Karpas-422 (cell line): ENCODE measurements at regions not wholly inside any gene's neighbourhood (a gene's known extent, or its start where the extent isn't known, plus 50 kb on each side); places are given as distances from the start of the nearest gene placed in this dataset.
"Not testable (repeated sequence)": the region's sequence is repeated elsewhere in the genome, so short reads cannot be mapped to it uniquely, and the experiment has no call there.

Experiments
- DNase-seq: peaks from one replicate; pipeline ENCODE4 v3.0.0-alpha.2; 2015
- H2AFZ ChIP-seq: fragments of 200-600 bp; sonication (generic); 2 replicates; pipeline ENCODE4 v1.6.1; 2014; ENCODE audit warnings: antibody characterized with exemption, low read length, mixed read lengths
- H3K27ac ChIP-seq: fragments of 200-600 bp; sonication (generic); 2 replicates; pipeline ENCODE4 v1.5.1; 2014; ENCODE audit warnings: mild to moderate bottlenecking, low read length, moderate library complexity
- H3K27me3 ChIP-seq: fragments of 200-600 bp; sonication (generic); 2 replicates; pipeline ENCODE4 v1.6.1; 2014; ENCODE audit warnings: low read length, mixed read lengths
- H3K36me3 ChIP-seq: fragments of 200-600 bp; sonication (generic); 2 replicates; pipeline ENCODE4 v1.6.1; 2014; ENCODE audit warnings: low read length, mixed read lengths; ENCODE audit not compliant: insufficient read depth
- H3K4me1 ChIP-seq: fragments of 200-600 bp; sonication (generic); 2 replicates; pipeline ENCODE4 v1.6.1; 2014; ENCODE audit warnings: mild to moderate bottlenecking, low read length, mixed read lengths
- H3K4me2 ChIP-seq: fragments of 200-600 bp; sonication (generic); 2 replicates; pipeline ENCODE4 v1.6.1; 2014; ENCODE audit warnings: low read length, low read depth, mild to moderate bottlenecking; ENCODE audit not compliant: poor library complexity, severe bottlenecking
- H3K4me3 ChIP-seq: fragments of 200-600 bp; sonication (generic); 2 replicates; pipeline ENCODE4 v1.5.1; 2014; ENCODE audit warnings: mild to moderate bottlenecking, antibody characterized with exemption, low read length, mixed read lengths
- H3K79me2 ChIP-seq: fragments of 200-600 bp; sonication (generic); 2 replicates; pipeline ENCODE4 v1.6.1; 2014; ENCODE audit warnings: mild to moderate bottlenecking, low read length, mixed read lengths
- H3K9ac ChIP-seq: fragments of 200-600 bp; sonication (generic); 2 replicates; pipeline ENCODE4 v1.6.0; 2014; ENCODE audit warnings: low read length
- H3K9me2 ChIP-seq: fragments of 200-600 bp; sonication (generic), shearing (Covaris generic); replicated peaks from 2 replicates; pipeline ENCODE4 v1.6.0; 2014; ENCODE audit warnings: mild to moderate bottlenecking, low read length, moderate library complexity; ENCODE audit not compliant: insufficient read depth
- H3K9me3 ChIP-seq: fragments of 300-700, 200-600 bp; sonication (generic); 2 replicates; pipeline ENCODE4 v1.6.1; 2014; ENCODE audit warnings: low read length, mixed read lengths
- H4K20me1 ChIP-seq: fragments of 200-600 bp; sonication (generic); 2 replicates; pipeline ENCODE4 v1.6.1; 2014; ENCODE audit warnings: mild to moderate bottlenecking, antibody characterized with exemption, low read length, low read depth; ENCODE audit not compliant: insufficient read depth

- Histone ChIP-seq H3K4me2 (no peak overlapping the region), H3K4me3 (no peak overlapping the region), H3K27ac (no peak overlapping the region), H4K20me1 (no peaks in the 10 kb centered on the region), H3K36me3 (no peaks in the 10 kb centered on the region), H3K9ac (no peak overlapping the region), H2AFZ (no peak overlapping the region), H3K4me1 (no peaks in the 10 kb centered on the region), H3K9me3 (no peaks in the 10 kb centered on the region), H3K9me2 (no peaks in the 10 kb centered on the region; the same call in 1 of the 2 replicates), H3K79me2 (no peaks in the 10 kb centered on the region), H3K27me3 (0 out of 2 replicates have a peak, but pooled peaks cover 2% of the 10 kb centered on the region)
- no peak for DNase-seq
These were observed 102.0 kb downstream of the FSCB start for GRCh38 chr14:44405011-44405486.

GRCh38 chr14:44404599-44404998 is 102.5 kb downstream of the FSCB start:
- Histone ChIP-seq H3K4me3 (no peak overlapping the region), H3K4me2 (no peak overlapping the region), H3K4me1 (no peaks in the 10 kb centered on the region), H4K20me1 (no peaks in the 10 kb centered on the region), H3K79me2 (no peaks in the 10 kb centered on the region), H2AFZ (no peak overlapping the region), H3K27me3 (0 out of 2 replicates have a peak, but pooled peaks cover 2% of the 10 kb centered on the region), H3K9me2 (no peaks in the 10 kb centered on the region; the same call in 1 of the 2 replicates), H3K9ac (no peak overlapping the region), H3K36me3 (no peaks in the 10 kb centered on the region), H3K9me3 (no peaks in the 10 kb centered on the region), H3K27ac (no peak overlapping the region)
- DNase-seq: no peak

- H3K36me3 ChIP-seq: no peaks in the 10 kb centered on the region
- H4K20me1 ChIP-seq: no peaks in the 10 kb centered on the region
- no peaks in the 10 kb centered on the region; the same call in 1 of the 2 replicates for H3K9me2 ChIP-seq
- 0 out of 2 replicates have a peak, but pooled peaks cover 2% of the 10 kb centered on the region for H3K27me3 ChIP-seq
- no peak overlapping the region for H3K4me2 ChIP-seq
- H2AFZ ChIP-seq: no peak overlapping the region
- H3K4me1 ChIP-seq: no peaks in the 10 kb centered on the region
- H3K4me3 ChIP-seq: no peak overlapping the region
- no peaks in the 10 kb centered on the region for H3K9me3 ChIP-seq
- no peak overlapping the region for H3K9ac ChIP-seq
- no peak for DNase-seq
- H3K27ac ChIP-seq: no peak overlapping the region
- H3K79me2 ChIP-seq: no peaks in the 10 kb centered on the region
These were observed 103.0 kb downstream of the FSCB start for GRCh38 chr14:44404036-44404435.

GRCh38 chr14:44403193-44403592 is 103.9 kb downstream of the FSCB start:
- no peak overlapping the region for H3K9ac ChIP-seq
- H3K27me3 ChIP-seq: 0 out of 2 replicates have a peak, but pooled peaks cover 2% of the 10 kb centered on the region
- no peak overlapping the region for H3K4me2 ChIP-seq
- H4K20me1 ChIP-seq: no peaks in the 10 kb centered on the region
- H3K4me3 ChIP-seq: no peak overlapping the region
- no peak for DNase-seq
- H3K27ac ChIP-seq: no peak overlapping the region
- H3K79me2 ChIP-seq: no peaks in the 10 kb centered on the region
- no peaks in the 10 kb centered on the region for H3K36me3 ChIP-seq
- H2AFZ ChIP-seq: no peak overlapping the region
- no peaks in the 10 kb centered on the region for H3K9me2 ChIP-seq
- H3K4me1 ChIP-seq: no peaks in the 10 kb centered on the region
- H3K9me3 ChIP-seq: no peaks in the 10 kb centered on the region

GRCh38 chr14:44396226-44396625 is 110.9 kb downstream of the FSCB start:
- no peak overlapping the region for H2AFZ ChIP-seq
- no peaks in the 10 kb centered on the region; the same call in 1 of the 2 replicates for H3K9me2 ChIP-seq
- no peaks in the 10 kb centered on the region for H3K36me3 ChIP-seq
- H3K9me3 ChIP-seq: no peaks in the 10 kb centered on the region
- no peaks in the 10 kb centered on the region for H3K4me1 ChIP-seq
- H3K27me3 ChIP-seq: no peaks in the 10 kb centered on the region
- no peak overlapping the region for H3K4me2 ChIP-seq
- DNase-seq: no peak
- no peak overlapping the region for H3K27ac ChIP-seq
- no peak overlapping the region for H3K4me3 ChIP-seq
- H4K20me1 ChIP-seq: no peaks in the 10 kb centered on the region
- H3K79me2 ChIP-seq: no peaks in the 10 kb centered on the region
- H3K9ac ChIP-seq: no peak overlapping the region

- no peak overlapping the region for H3K4me2 ChIP-seq
- H3K79me2 ChIP-seq: no peaks in the 10 kb centered on the region
- H3K9ac ChIP-seq: no peak overlapping the region
- no peak overlapping the region for H3K27ac ChIP-seq
- H3K9me3 ChIP-seq: no peaks in the 10 kb centered on the region
- H3K36me3 ChIP-seq: no peaks in the 10 kb centered on the region
- DNase-seq: no peak
- H3K9me2 ChIP-seq: no peaks in the 10 kb centered on the region; the same call in 1 of the 2 replicates
- no peaks in the 10 kb centered on the region for H4K20me1 ChIP-seq
- no peak overlapping the region for H3K4me3 ChIP-seq
- H2AFZ ChIP-seq: no peak overlapping the region
- H3K27me3 ChIP-seq: no peaks in the 10 kb centered on the region
- H3K4me1 ChIP-seq: no peaks in the 10 kb centered on the region
These were observed 114.1 kb downstream of the FSCB start for GRCh38 chr14:44392984-44393383.

GRCh38 chr14:44388306-44388705 is 118.8 kb downstream of the FSCB start:
- no peak overlapping the region for H3K9ac ChIP-seq
- H4K20me1 ChIP-seq: no peaks in the 10 kb centered on the region
- H3K36me3 ChIP-seq: no peaks in the 10 kb centered on the region
- H3K4me3 ChIP-seq: no peak overlapping the region
- no peak overlapping the region for H2AFZ ChIP-seq
- no peaks in the 10 kb centered on the region for H3K9me2 ChIP-seq
- no peak for DNase-seq
- H3K4me2 ChIP-seq: no peak overlapping the region
- H3K4me1 ChIP-seq: no peaks in the 10 kb centered on the region
- H3K27me3 ChIP-seq: no peaks in the 10 kb centered on the region
- H3K27ac ChIP-seq: no peak overlapping the region
- H3K79me2 ChIP-seq: no peaks in the 10 kb centered on the region
- H3K9me3 ChIP-seq: no peaks in the 10 kb centered on the region

- Histone ChIP-seq H4K20me1 (no peaks in the 10 kb centered on the region), H3K4me3 (no peak overlapping the region), H3K27me3 (no peaks in the 10 kb centered on the region), H3K9me2 (no peaks in the 10 kb centered on the region), H3K27ac (no peak overlapping the region), H3K36me3 (no peaks in the 10 kb centered on the region), H3K4me2 (no peak overlapping the region), H3K9ac (no peak overlapping the region), H3K4me1 (no peaks in the 10 kb centered on the region), H2AFZ (no peak overlapping the region), H3K79me2 (no peaks in the 10 kb centered on the region), H3K9me3 (no peaks in the 10 kb centered on the region)
- no peak for DNase-seq
These were observed 121.2 kb downstream of the FSCB start for GRCh38 chr14:44385906-44386305.

GRCh38 chr14:44385296-44385695 is 121.8 kb downstream of the FSCB start:
- not testable (repeated sequence) for DNase-seq, H3K9me3 ChIP-seq, H4K20me1 ChIP-seq, H3K4me2 ChIP-seq, H3K27me3 ChIP-seq, H3K4me1 ChIP-seq, H2AFZ ChIP-seq, H3K36me3 ChIP-seq, H3K9ac ChIP-seq, H3K79me2 ChIP-seq, H3K27ac ChIP-seq, H3K9me2 ChIP-seq, H3K4me3 ChIP-seq
